Astrocyte (in vitro differentiated cells and primary cell): ENCODE measurements at regions not wholly inside any gene's neighbourhood (a gene's known extent, or its start where the extent isn't known, plus 50 kb on each side); places are given as distances from the start of the nearest gene placed in this dataset.

Source experiments
- DNase-seq: peaks from one replicate; pipeline ENCODE4 v3.0.0-alpha.2; 2010; ENCODE audit warnings: low read depth
- FAIRE-seq: peaks from 2 replicates; lab custom pipeline; 2011; peaks lifted over from hg19 to GRCh38; lab: Jason Lieb, UNC
- H2AFZ ChIP-seq: 2 replicates; pipeline ENCODE4 v1.6.0; 2012; ENCODE audit warnings: low read depth, low read length, inconsistent platforms
- H3K27ac ChIP-seq: 2 replicates; pipeline ENCODE4 v1.5.1; 2011; ENCODE audit warnings: low read depth, low read length, inconsistent platforms
- H3K27me3 ChIP-seq: 2 replicates; pipeline ENCODE4 v1.6.0; 2011; ENCODE audit warnings: low read length, inconsistent platforms; ENCODE audit not compliant: insufficient read depth
- H3K36me3 ChIP-seq: 2 replicates; pipeline ENCODE4 v1.5.1; 2011; ENCODE audit warnings: low read length, inconsistent platforms; ENCODE audit not compliant: insufficient read depth
- H3K4me1 ChIP-seq: 2 replicates; pipeline ENCODE4 v1.5.1; 2011; ENCODE audit warnings: low read length, inconsistent platforms; ENCODE audit not compliant: insufficient read depth
- H3K4me2 ChIP-seq: 2 replicates; pipeline ENCODE4 v1.6.0; 2012; ENCODE audit warnings: low read length, inconsistent platforms
- H3K4me3 ChIP-seq: 2 replicates; pipeline ENCODE4 v1.5.1; 2011; ENCODE audit warnings: low read depth, mild to moderate bottlenecking, low read length, inconsistent platforms; ENCODE audit not compliant: insufficient read depth
- H3K79me2 ChIP-seq: 2 replicates; pipeline ENCODE4 v1.6.0; 2012; ENCODE audit warnings: mild to moderate bottlenecking, low read length, inconsistent platforms; ENCODE audit not compliant: insufficient read depth
- H3K9ac ChIP-seq: 2 replicates; pipeline ENCODE4 v1.6.0; 2012; ENCODE audit warnings: mild to moderate bottlenecking, low read length, inconsistent platforms
- H3K9me3 ChIP-seq: 2 replicates; pipeline ENCODE4 v1.5.1; 2012; ENCODE audit warnings: low read depth, mild to moderate bottlenecking, low read length, inconsistent platforms; ENCODE audit not compliant: insufficient read depth
- H4K20me1 ChIP-seq: 2 replicates; pipeline ENCODE4 v1.6.0; 2012; ENCODE audit warnings: low read length, inconsistent platforms; ENCODE audit not compliant: insufficient read depth
- H3K27ac Mint-ChIP-seq: one replicate; pipeline ENCODE4 v1.8.0; 2021; ENCODE audit warnings: mild to moderate bottlenecking, mixed read lengths; ENCODE audit not compliant: unreplicated experiment
- H3K27me3 Mint-ChIP-seq: one replicate; pipeline ENCODE4 v1.8.0; 2021; ENCODE audit warnings: low read depth, mixed read lengths; ENCODE audit not compliant: unreplicated experiment
- H3K36me3 Mint-ChIP-seq: one replicate; pipeline ENCODE4 v1.8.0; 2021; ENCODE audit warnings: low read depth, mixed read lengths; ENCODE audit not compliant: unreplicated experiment
- H3K4me1 Mint-ChIP-seq: one replicate; pipeline ENCODE4 v1.8.0; 2021; ENCODE audit warnings: low read depth, mixed read lengths; ENCODE audit not compliant: unreplicated experiment
- H3K4me3 Mint-ChIP-seq: one replicate; pipeline ENCODE4 v1.8.0; 2021; ENCODE audit warnings: mild to moderate bottlenecking, moderate library complexity, mixed read lengths; ENCODE audit not compliant: unreplicated experiment
- H3K9me3 Mint-ChIP-seq: one replicate; pipeline ENCODE4 v1.8.0; 2021; ENCODE audit warnings: mild to moderate bottlenecking, mixed read lengths; ENCODE audit not compliant: unreplicated experiment
- CTCF ChIP-seq: IDR thresholded peaks from 2 replicates; pipeline ENCODE4 v1.5.1; 2011; ENCODE audit warnings: low read depth, mild to moderate bottlenecking, inconsistent platforms, low read length, moderate library complexity; ENCODE audit not compliant: insufficient read depth
- EZH2 ChIP-seq: IDR thresholded peaks from 2 replicates; pipeline ENCODE4 v1.6.1; 2012; ENCODE audit warnings: mild to moderate bottlenecking, low read length, inconsistent platforms; ENCODE audit not compliant: insufficient read depth

DNA sequence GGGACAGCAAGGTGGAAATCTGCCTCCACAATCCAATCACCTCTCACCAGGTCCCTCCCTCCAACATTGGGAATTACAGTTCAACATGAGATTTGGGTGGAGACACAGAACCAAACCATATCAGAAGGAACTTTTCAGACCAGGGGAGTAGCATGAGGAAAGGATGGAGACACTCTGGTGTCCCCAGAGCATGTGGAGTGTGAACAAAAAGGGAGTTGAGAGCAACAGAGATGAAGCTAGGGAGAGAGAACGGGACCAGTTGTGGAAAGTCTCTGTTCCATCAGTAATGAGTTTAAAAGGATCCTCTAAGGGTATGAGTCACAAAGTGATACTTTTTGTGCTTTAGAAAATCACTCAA is 382.0 kb downstream of the SFMBT2 start:
- no peaks in the 10 kb centered on the region for H3K9me3 ChIP-seq
- Mint-ChIP-seq H3K4me1 (peaks cover 16% of the 10 kb centered on the region), H3K36me3 (peaks cover 2% of the 10 kb centered on the region), H3K4me3 (no peak overlapping the region), H3K9me3 (peaks cover 6% of the 10 kb centered on the region), H3K27ac (no peak overlapping the region), H3K27me3 (no peaks in the 10 kb centered on the region)
- no peak overlapping the region for H3K4me3 ChIP-seq
- no peaks in the 10 kb centered on the region for H3K36me3 ChIP-seq
- peaks cover 4% of the 10 kb centered on the region for H3K4me1 ChIP-seq
- no peaks in the 10 kb centered on the region for H3K27me3 ChIP-seq
- FAIRE-seq (no peak), DNase-seq (no peak)
- H4K20me1 ChIP-seq, result no peaks in the 10 kb centered on the region
- TF ChIP-seq EZH2, result no peak
- TF ChIP-seq CTCF, result no peak
- no peak overlapping the region for H3K27ac ChIP-seq
- no peaks in the 10 kb centered on the region for H3K79me2 ChIP-seq
- no peak overlapping the region for H2AFZ ChIP-seq
- H3K4me2 ChIP-seq, result no peak overlapping the region
- no peak overlapping the region for H3K9ac ChIP-seq

- H3K36me3 Mint-ChIP-seq, result peaks cover 2% of the 10 kb centered on the region
These were observed 382.7 kb downstream of the SFMBT2 start for GRCh38 chr10:7027913-7028808.

More at GRCh38 chr10:7027913-7028808, 382.7 kb downstream of the SFMBT2 start:
- Histone ChIP-seq H3K4me3 (no peak overlapping the region), H3K4me2 (no peak overlapping the region), H3K4me1 (peaks cover 4% of the 10 kb centered on the region), H3K36me3 (no peaks in the 10 kb centered on the region), H2AFZ (no peak overlapping the region), H4K20me1 (no peaks in the 10 kb centered on the region), H3K27me3 (no peaks in the 10 kb centered on the region), H3K9me3 (no peaks in the 10 kb centered on the region), H3K27ac (no peak overlapping the region), H3K9ac (no peak overlapping the region), H3K79me2 (no peaks in the 10 kb centered on the region)
- peaks cover 6% of the 10 kb centered on the region for H3K9me3 Mint-ChIP-seq
- H3K27ac Mint-ChIP-seq, result no peak overlapping the region
- no peaks in the 10 kb centered on the region for H3K27me3 Mint-ChIP-seq
- no peak for FAIRE-seq
- peaks cover 16% of the 10 kb centered on the region for H3K4me1 Mint-ChIP-seq
- no peak for TF ChIP-seq EZH2
- no peak for TF ChIP-seq CTCF
- DNase-seq, result peak; percentile 64
- no peak overlapping the region for H3K4me3 Mint-ChIP-seq
